ENCODE measurements at regions not wholly inside any gene's neighbourhood (a gene's known extent, or its start where the extent isn't known, plus 50 kb on each side); places are given as distances from the start of the nearest gene placed in this dataset.

GRCh38 chr5:61734966-61735365, 402.9 kb downstream of the ZSWIM6 start:
- POLR2A ChIA-PET, result no interaction called here

GRCh38 chr5:61735531-61735930, 403.5 kb downstream of the ZSWIM6 start:
- POLR2A ChIA-PET, result no interaction called here
- Mint-ChIP-seq H3K4me3 (no peak overlapping the region), H3K4me1 (no peaks in the 10 kb centered on the region), H3K9me3 (no peaks in the 10 kb centered on the region), H3K27ac (no peak overlapping the region), H3K36me3 (no peaks in the 10 kb centered on the region), H3K27me3 (peaks cover 17% of the 10 kb centered on the region)
- DNase-seq (no peak), ATAC-seq (ENCODE audit: low read depth) (no peak)

More at GRCh38 chr5:61734966-61735365, 402.9 kb downstream of the ZSWIM6 start:
- ATAC-seq (ENCODE audit: low read depth) (no peak), DNase-seq (no peak)
- H3K4me3 Mint-ChIP-seq, result no peak overlapping the region
- H3K4me1 Mint-ChIP-seq, result no peaks in the 10 kb centered on the region
- no peaks in the 10 kb centered on the region for H3K36me3 Mint-ChIP-seq
- H3K27ac Mint-ChIP-seq, result no peak overlapping the region
- H3K27me3 Mint-ChIP-seq, result peaks cover 17% of the 10 kb centered on the region
- H3K9me3 Mint-ChIP-seq, result no peaks in the 10 kb centered on the region

- Mint-ChIP-seq H3K27ac (no peak overlapping the region), H3K36me3 (no peaks in the 10 kb centered on the region), H3K27me3 (peaks cover 17% of the 10 kb centered on the region), H3K4me3 (no peak overlapping the region), H3K9me3 (no peaks in the 10 kb centered on the region), H3K4me1 (no peaks in the 10 kb centered on the region)
- POLR2A ChIA-PET, result no interaction called here
- DNase-seq (no peak), ATAC-seq (ENCODE audit: low read depth) (no peak)
Observed at GRCh38 chr5:61735995-61736394, 403.9 kb downstream of the ZSWIM6 start.

- H3K4me1 Mint-ChIP-seq, result no peaks in the 10 kb centered on the region
- POLR2A ChIA-PET, result no interaction called here
- H3K4me3 Mint-ChIP-seq, result no peak overlapping the region
- no peak overlapping the region for H3K27ac Mint-ChIP-seq
- no peak for ATAC-seq (ENCODE audit: low read depth)
- peaks cover 6% of the 10 kb centered on the region for H3K27me3 Mint-ChIP-seq
- no peaks in the 10 kb centered on the region for H3K36me3 Mint-ChIP-seq
- no peaks in the 10 kb centered on the region for H3K9me3 Mint-ChIP-seq
- DNase-seq, result no peak
Observed at GRCh38 chr5:61737301-61737963, 405.4 kb downstream of the ZSWIM6 start.

- no peak overlapping the region for H3K27ac Mint-ChIP-seq
- no peaks in the 10 kb centered on the region for H3K36me3 Mint-ChIP-seq
- DNase-seq (no peak), ATAC-seq (ENCODE audit: low read depth) (no peak)
- H3K4me1 Mint-ChIP-seq, result no peaks in the 10 kb centered on the region
- no peaks in the 10 kb centered on the region for H3K9me3 Mint-ChIP-seq
- POLR2A ChIA-PET, result no interaction called here
- peaks cover under 1% of the 10 kb centered on the region for H3K27me3 Mint-ChIP-seq
- H3K4me3 Mint-ChIP-seq, result no peak overlapping the region
Observed at GRCh38 chr5:61737964-61738340, 405.9 kb downstream of the ZSWIM6 start.

- Mint-ChIP-seq H3K9me3 (no peaks in the 10 kb centered on the region), H3K4me1 (no peaks in the 10 kb centered on the region), H3K36me3 (no peaks in the 10 kb centered on the region), H3K4me3 (no peak overlapping the region), H3K27ac (no peak overlapping the region), H3K27me3 (no peaks in the 10 kb centered on the region)
- DNase-seq (no peak), ATAC-seq (ENCODE audit: low read depth) (no peak)
- POLR2A ChIA-PET, result no interaction called here
Observed at GRCh38 chr5:61738446-61738845, 406.4 kb downstream of the ZSWIM6 start.

- Mint-ChIP-seq H3K36me3 (no peaks in the 10 kb centered on the region), H3K4me1 (no peaks in the 10 kb centered on the region)
- no peak for DNase-seq
Observed at GRCh38 chr5:61744690-61745619, 412.9 kb downstream of the ZSWIM6 start.

GRCh38 chr5:61746831-61747575, 414.9 kb downstream of the ZSWIM6 start:
- POLR2A ChIA-PET, result no interaction called here
- Mint-ChIP-seq H3K27ac (no peak overlapping the region), H3K27me3 (peaks cover 2% of the 10 kb centered on the region), H3K4me3 (no peak overlapping the region), H3K9me3 (peaks cover 1% of the 10 kb centered on the region), H3K4me1 (no peaks in the 10 kb centered on the region), H3K36me3 (no peaks in the 10 kb centered on the region)
- ATAC-seq (ENCODE audit: low read depth), result no peak
- no peak for DNase-seq

More at GRCh38 chr5:61744690-61745619, 412.9 kb downstream of the ZSWIM6 start:
- POLR2A ChIA-PET, result no interaction called here
- H3K4me3 Mint-ChIP-seq, result no peak overlapping the region
- ATAC-seq (ENCODE audit: low read depth), result no peak
- H3K27ac Mint-ChIP-seq, result no peak overlapping the region
- H3K27me3 Mint-ChIP-seq, result no peaks in the 10 kb centered on the region
- H3K9me3 Mint-ChIP-seq, result peaks cover 1% of the 10 kb centered on the region

- Mint-ChIP-seq H3K27me3 (peaks cover 2% of the 10 kb centered on the region), H3K9me3 (peaks cover 1% of the 10 kb centered on the region), H3K27ac (no peak overlapping the region), H3K36me3 (no peaks in the 10 kb centered on the region), H3K4me1 (no peaks in the 10 kb centered on the region), H3K4me3 (no peak overlapping the region)
- no peak for DNase-seq
- ATAC-seq (ENCODE audit: low read depth), result no peak
- POLR2A ChIA-PET, result no interaction called here
Observed at GRCh38 chr5:61748121-61748520, 416.1 kb downstream of the ZSWIM6 start.

- ATAC-seq (ENCODE audit: low read depth) (no peak), DNase-seq (no peak)
- H3K4me1 Mint-ChIP-seq, result no peaks in the 10 kb centered on the region
- H3K27me3 Mint-ChIP-seq, result peaks cover 3% of the 10 kb centered on the region
- H3K9me3 Mint-ChIP-seq, result peaks cover 1% of the 10 kb centered on the region
- no peak overlapping the region for H3K27ac Mint-ChIP-seq
- H3K36me3 Mint-ChIP-seq, result no peaks in the 10 kb centered on the region
- POLR2A ChIA-PET, result no interaction called here
- H3K4me3 Mint-ChIP-seq, result no peak overlapping the region
Observed at GRCh38 chr5:61748651-61749050, 416.6 kb downstream of the ZSWIM6 start.

GRCh38 chr5:61752588-61752987, 420.5 kb downstream of the ZSWIM6 start:
- no peak for DNase-seq
- H3K27ac Mint-ChIP-seq, result no peak overlapping the region
- no peaks in the 10 kb centered on the region for H3K36me3 Mint-ChIP-seq
- H3K9me3 Mint-ChIP-seq, result no peaks in the 10 kb centered on the region
- ATAC-seq (ENCODE audit: low read depth), result no peak
- peaks cover 6% of the 10 kb centered on the region for H3K27me3 Mint-ChIP-seq
- POLR2A ChIA-PET, result no interaction called here
- no peak overlapping the region for H3K4me3 Mint-ChIP-seq
- H3K4me1 Mint-ChIP-seq, result no peaks in the 10 kb centered on the region

GRCh38 chr5:61754792-61755191, 422.7 kb downstream of the ZSWIM6 start:
- ATAC-seq (ENCODE audit: low read depth) (no peak), DNase-seq (no peak)
- Mint-ChIP-seq H3K27me3 (peaks cover 6% of the 10 kb centered on the region), H3K4me1 (no peaks in the 10 kb centered on the region), H3K36me3 (no peaks in the 10 kb centered on the region), H3K4me3 (no peak overlapping the region), H3K27ac (no peak overlapping the region), H3K9me3 (no peaks in the 10 kb centered on the region)
- POLR2A ChIA-PET, result no interaction called here

- Mint-ChIP-seq H3K36me3 (no peaks in the 10 kb centered on the region), H3K27me3 (peaks cover 4% of the 10 kb centered on the region), H3K4me1 (no peaks in the 10 kb centered on the region), H3K4me3 (no peak overlapping the region), H3K27ac (no peak overlapping the region), H3K9me3 (no peaks in the 10 kb centered on the region)
- POLR2A ChIA-PET, result no interaction called here
- DNase-seq (no peak), ATAC-seq (ENCODE audit: low read depth) (no peak)
Observed at GRCh38 chr5:61755726-61756222, 423.7 kb downstream of the ZSWIM6 start.
